K562 (cell line): ENCODE measurements at regions not wholly inside any gene's neighbourhood (a gene's known extent, or its start where the extent isn't known, plus 50 kb on each side); places are given as distances from the start of the nearest gene placed in this dataset.

ENCODE experiments used
- ATAC-seq: fragments of 200-7000 bp; cut with Tn5 transposase; 3 replicates; pipeline ENCODE4 v1.9.1; 2020; ENCODE audit warnings: moderate library complexity
- BruUV-seq: library from RNA; stranded (reverse); fragments of 400-500 nt; replicated peaks from 2 replicates; lab custom pipeline; 2021; lab: Mats Ljungman, UMichigan
- CTCF ChIA-PET: fragments of 300-600 bp; formaldehyde crosslinking; extraction: SDS; loops from one replicate; lab custom pipeline; 2021; ENCODE audit warnings: low intra/inter-chr PET ratio; lab: Yijun Ruan, JAX
- POLR2A ChIA-PET: fragments of 300-600, 350-650 bp; sonication (Branson Sonifier 250); formaldehyde crosslinking; extraction: SDS; loops from one replicate; lab custom pipeline; 2021; ENCODE audit warnings: antibody characterized with exemption, inconsistent platforms; lab: Yijun Ruan, JAX
- DNase-seq, 4 experiments: peaks; one replicate each; pipeline versions ENCODE4 v3.0.0 to v3.0.0-alpha.2; 2011 to 2018; ENCODE audit warnings: low spot score in 3 of 4, mixed read lengths in 3 of 4; ENCODE audit errors: extremely low read depth in 1 of 4
- FAIRE-seq: peaks from 2 replicates; lab custom pipeline; 2011; peaks lifted over from hg19 to GRCh38; lab: Jason Lieb, UNC
- H2AFZ ChIP-seq: 2 replicates; pipeline ENCODE4 v1.6.0; 2011; ENCODE audit warnings: low read depth, low read length, control low read depth, inconsistent platforms
- H3K27ac ChIP-seq: fragments of 200-600 bp; 3 replicates; pipeline ENCODE4 v1.8.0; 2011; ENCODE audit warnings: low read depth, mild to moderate bottlenecking, control low read depth, inconsistent platforms, low read length, moderate library complexity, mixed read lengths; ENCODE audit errors: extremely low read depth
- H3K27me3 ChIP-seq, 2 experiments: fragments of 300-600 bp in 1 of 2; 2 replicates in 1 of 2; 3 replicates in 1 of 2; pipeline versions ENCODE4 v1.6.0 to v1.8.0; 2011; ENCODE audit warnings: inconsistent platforms in 2 of 2, low read length in 2 of 2, mild to moderate bottlenecking in 1 of 2, mixed read lengths in 1 of 2, moderate library complexity in 1 of 2; ENCODE audit not compliant: control insufficient read depth in 2 of 2, insufficient read depth in 2 of 2
- H3K36me3 ChIP-seq: fragments of 300-600 bp; 3 replicates; pipeline ENCODE4 v1.8.0; 2011; ENCODE audit warnings: mild to moderate bottlenecking, low read length, inconsistent platforms; ENCODE audit not compliant: control insufficient read depth, insufficient read depth
- H3K4me1 ChIP-seq, 2 experiments: fragments of 200-600 bp in 1 of 2; replicated peaks in 1 of 2; 2 replicates in 1 of 2; 3 replicates in 1 of 2; pipeline versions ENCODE4 v1.5.1 to v1.8.0; 2011; ENCODE audit warnings: inconsistent platforms in 2 of 2, low read length in 2 of 2, mild to moderate bottlenecking in 1 of 2, mixed read lengths in 1 of 2, moderate library complexity in 1 of 2; ENCODE audit not compliant: control insufficient read depth in 2 of 2, insufficient read depth in 2 of 2
- H3K4me2 ChIP-seq: 2 replicates; pipeline ENCODE4 v1.6.1; 2011; ENCODE audit warnings: low read length, control low read depth, inconsistent platforms, mixed read lengths; ENCODE audit not compliant: insufficient read depth
- H3K4me3 ChIP-seq: fragments of 200-600 bp; sonication (generic), shearing (Covaris generic); 2 replicates; pipeline ENCODE4 v1.5.1; 2016; ENCODE audit warnings: control low read depth, inconsistent platforms
- H3K79me2 ChIP-seq: fragments of 200-600 bp; 3 replicates; pipeline ENCODE4 v1.8.0; 2011; ENCODE audit warnings: low read length, inconsistent platforms; ENCODE audit not compliant: control insufficient read depth, insufficient read depth
- H3K9ac ChIP-seq, 2 experiments: 2 replicates each; pipeline versions ENCODE4 v1.6.0 to v1.6.1; 2011; ENCODE audit warnings: low read depth in 2 of 2, low read length in 2 of 2, control low read depth in 1 of 2, inconsistent platforms in 1 of 2, mild to moderate bottlenecking in 1 of 2, mixed read lengths in 1 of 2; ENCODE audit not compliant: insufficient read depth in 1 of 2
- H3K9me1 ChIP-seq: one replicate; pipeline ENCODE4 v1.6.0; 2011; ENCODE audit warnings: inconsistent platforms, mild to moderate bottlenecking, low read length, moderate library complexity; ENCODE audit not compliant: control insufficient read depth, insufficient read depth
- H3K9me3 ChIP-seq: replicated peaks from 2 replicates; pipeline ENCODE4 v1.5.1; 2011; ENCODE audit warnings: low read depth, low read length, inconsistent platforms; ENCODE audit not compliant: control insufficient read depth, insufficient read depth
- H4K20me1 ChIP-seq: replicated peaks from 2 replicates; pipeline ENCODE4 v1.6.1; 2011; ENCODE audit warnings: low read length, inconsistent platforms, mixed read lengths; ENCODE audit not compliant: control insufficient read depth, insufficient read depth
- ATF1 ChIP-seq, 2 experiments: fragments of 450-650 bp in 1 of 2; IDR thresholded peaks; 2 replicates each; pipeline ENCODE4 v1.6.1; 2016; ENCODE audit warnings: missing compliant biosample characterization in 1 of 2, missing genetic modification characterization in 1 of 2
- CBFB ChIP-seq: sonication (generic); formaldehyde crosslinking; IDR thresholded peaks from 2 replicates; pipeline ENCODE4 v1.4.0; 2020; ENCODE audit warnings: mild to moderate bottlenecking, missing genetic modification reagents
- GABPB1 ChIP-seq: sonication (generic); formaldehyde crosslinking; IDR thresholded peaks from 2 replicates; pipeline ENCODE4 v1.8.0; 2022; ENCODE audit warnings: mild to moderate bottlenecking, missing genetic modification reagents
- JUNB ChIP-seq: fragments of 450-650 bp; formaldehyde crosslinking; conservative IDR thresholded peaks from 2 replicates; pipeline ENCODE4 v1.4.0; 2020; ENCODE audit warnings: mild to moderate bottlenecking
- NFRKB ChIP-seq: fragments of 450-650 bp; IDR thresholded peaks from 2 replicates; pipeline ENCODE4 v1.6.1; 2016; ENCODE audit warnings: low read depth
- TEAD4 ChIP-seq, 2 experiments: sonication (generic) in 1 of 2; formaldehyde crosslinking in 1 of 2; IDR thresholded peaks; 2 replicates each; pipeline versions ENCODE4 v1.6.1 to v1.8.0; 2012 to 2022; ENCODE audit warnings: borderline replicate concordance in 1 of 2, inconsistent platforms in 1 of 2, low read length in 1 of 2, mild to moderate bottlenecking in 1 of 2, missing genetic modification reagents in 1 of 2
- ZNF217 ChIP-seq: sonication (generic); formaldehyde crosslinking; IDR thresholded peaks from 2 replicates; pipeline ENCODE4 v1.8.0; 2022; ENCODE audit warnings: mild to moderate bottlenecking, missing genetic modification reagents
- ZNF583 ChIP-seq: fragments of 250-450 bp; sonication (Bioruptor Pico); IDR thresholded peaks from 2 replicates; pipeline ENCODE4 v1.4.0; 2020
- ZNF785 ChIP-seq: fragments of 250-450 bp; sonication (Bioruptor Pico); IDR thresholded peaks from 2 replicates; pipeline ENCODE4 v1.4.0; 2020; ENCODE audit warnings: mild to moderate bottlenecking
- in situ Hi-C: fragments of 300-500 bp; cut with MboI; formaldehyde crosslinking; loops from 4 replicates; pipeline ENCODE4 v1.15.0; 2018; ENCODE audit warnings: inconsistent platforms, mixed read lengths
- intact Hi-C: fragments of 100-400 bp; cut with micrococcal nuclease; formaldehyde crosslinking; loops from 2 replicates; pipeline ENCODE4 v1.14.2; 2022
- TF ChIP-seq, protein P1 (sequence below), 2 experiments: fragments of 250-450 bp in 1 of 2; fragments of 450-650 bp in 1 of 2; sonication (Bioruptor Pico) in 1 of 2; IDR thresholded peaks; 2 replicates each; pipeline versions ENCODE4 v1.6.1 to v1.8.0; 2016 to 2021; ENCODE audit warnings: mild to moderate bottlenecking in 2 of 2, moderate library complexity in 2 of 2, missing compliant biosample characterization in 1 of 2, missing genetic modification characterization in 1 of 2
- TF ChIP-seq, protein P2 (sequence below): fragments of 450-650 bp; IDR thresholded peaks from 2 replicates; pipeline ENCODE4 v1.6.1; 2017; ENCODE audit warnings: antibody characterized with exemption
- TF ChIP-seq, protein P3 (sequence below): sonication (generic); formaldehyde crosslinking; IDR thresholded peaks from 2 replicates; pipeline ENCODE4 v1.8.0; 2022; ENCODE audit warnings: missing genetic modification reagents, mild to moderate bottlenecking, borderline replicate concordance
- TF ChIP-seq, protein P4 (sequence below): sonication (generic); formaldehyde crosslinking; IDR thresholded peaks from 2 replicates; pipeline ENCODE4 v1.8.0; 2022; ENCODE audit warnings: mild to moderate bottlenecking, missing genetic modification reagents

DNA sequence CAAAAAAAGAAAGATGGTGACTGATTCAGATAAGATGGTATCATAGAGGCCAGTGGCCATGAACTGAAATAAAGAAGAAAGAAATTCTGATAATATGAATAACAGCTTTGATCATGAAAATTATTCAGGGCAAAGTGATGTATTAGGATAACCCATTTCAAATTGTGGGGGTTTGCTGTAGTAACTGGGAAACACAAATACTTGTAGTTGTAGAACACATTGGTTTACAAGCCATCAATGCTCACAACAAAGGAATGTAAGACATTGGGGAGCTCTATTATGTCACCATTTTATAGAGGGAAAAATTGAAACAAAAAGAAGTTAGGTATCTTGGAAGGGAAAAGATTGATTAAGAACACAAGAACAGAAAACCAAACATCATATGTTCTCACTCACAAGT is 140.4 kb upstream of the FRMD6 start:
- ChIA-PET POLR2A (no interaction called here), CTCF (no interaction called here)
- H3K9ac ChIP-seq = no peak overlapping the region
- no peak overlapping the region for H3K27ac ChIP-seq
- H3K4me1 ChIP-seq = no peaks in the 10 kb centered on the region
- FAIRE-seq (no peak), ATAC-seq (no peak), DNase-seq (no peak)
- H3K4me2 ChIP-seq = no peak overlapping the region
- H3K27me3 ChIP-seq = peaks cover 0 to 4% of the 10 kb centered on the region in 2 experiments; a peak in 1 of 5 replicates
- TF ChIP-seq TEAD4 (IDR thresholded peaks at IDR 0.05; ENCODE audit: low read length) (no peak), TEAD4 (CRISPR knock-in tag; IDR thresholded peaks at IDR 0.05; ENCODE audit: borderline replicate concordance) (no peak), ZNF785 (CRISPR knock-in tag) (no peak), JUNB (CRISPR knock-in tag) (no peak), ZNF217 (CRISPR knock-in tag) (no peak), ZNF583 (CRISPR knock-in tag) (no peak), CBFB (CRISPR knock-in tag) (no peak), NFRKB (no peak), ATF1 (CRISPR knock-in tag; IDR thresholded peaks at IDR 0.05) (no peak), ATF1 (tag; IDR thresholded peaks at IDR 0.05) (no peak), GABPB1 (CRISPR knock-in tag) (no peak)
- TF ChIP-seq, protein P1, sequence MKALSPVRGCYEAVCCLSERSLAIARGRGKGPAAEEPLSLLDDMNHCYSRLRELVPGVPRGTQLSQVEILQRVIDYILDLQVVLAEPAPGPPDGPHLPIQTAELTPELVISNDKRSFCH (CRISPR knock-in tag; IDR thresholded peaks at IDR 0.05) = no peak
- TF ChIP-seq, protein P1 (tag; IDR thresholded peaks at IDR 0.05) = no peak
- TF ChIP-seq, protein P2, sequence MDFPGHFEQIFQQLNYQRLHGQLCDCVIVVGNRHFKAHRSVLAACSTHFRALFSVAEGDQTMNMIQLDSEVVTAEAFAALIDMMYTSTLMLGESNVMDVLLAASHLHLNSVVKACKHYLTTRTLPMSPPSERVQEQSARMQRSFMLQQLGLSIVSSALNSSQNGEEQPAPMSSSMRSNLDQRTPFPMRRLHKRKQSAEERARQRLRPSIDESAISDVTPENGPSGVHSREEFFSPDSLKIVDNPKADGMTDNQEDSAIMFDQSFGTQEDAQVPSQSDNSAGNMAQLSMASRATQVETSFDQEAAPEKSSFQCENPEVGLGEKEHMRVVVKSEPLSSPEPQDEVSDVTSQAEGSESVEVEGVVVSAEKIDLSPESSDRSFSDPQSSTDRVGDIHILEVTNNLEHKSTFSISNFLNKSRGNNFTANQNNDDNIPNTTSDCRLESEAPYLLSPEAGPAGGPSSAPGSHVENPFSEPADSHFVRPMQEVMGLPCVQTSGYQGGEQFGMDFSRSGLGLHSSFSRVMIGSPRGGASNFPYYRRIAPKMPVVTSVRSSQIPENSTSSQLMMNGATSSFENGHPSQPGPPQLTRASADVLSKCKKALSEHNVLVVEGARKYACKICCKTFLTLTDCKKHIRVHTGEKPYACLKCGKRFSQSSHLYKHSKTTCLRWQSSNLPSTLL = no peak
- TF ChIP-seq, protein P3, sequence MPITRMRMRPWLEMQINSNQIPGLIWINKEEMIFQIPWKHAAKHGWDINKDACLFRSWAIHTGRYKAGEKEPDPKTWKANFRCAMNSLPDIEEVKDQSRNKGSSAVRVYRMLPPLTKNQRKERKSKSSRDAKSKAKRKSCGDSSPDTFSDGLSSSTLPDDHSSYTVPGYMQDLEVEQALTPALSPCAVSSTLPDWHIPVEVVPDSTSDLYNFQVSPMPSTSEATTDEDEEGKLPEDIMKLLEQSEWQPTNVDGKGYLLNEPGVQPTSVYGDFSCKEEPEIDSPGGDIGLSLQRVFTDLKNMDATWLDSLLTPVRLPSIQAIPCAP (CRISPR knock-in tag) = no peak
- TF ChIP-seq, protein P4, sequence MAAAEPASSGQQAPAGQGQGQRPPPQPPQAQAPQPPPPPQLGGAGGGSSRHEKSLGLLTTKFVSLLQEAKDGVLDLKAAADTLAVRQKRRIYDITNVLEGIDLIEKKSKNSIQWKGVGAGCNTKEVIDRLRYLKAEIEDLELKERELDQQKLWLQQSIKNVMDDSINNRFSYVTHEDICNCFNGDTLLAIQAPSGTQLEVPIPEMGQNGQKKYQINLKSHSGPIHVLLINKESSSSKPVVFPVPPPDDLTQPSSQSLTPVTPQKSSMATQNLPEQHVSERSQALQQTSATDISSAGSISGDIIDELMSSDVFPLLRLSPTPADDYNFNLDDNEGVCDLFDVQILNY (CRISPR knock-in tag) = no peak
- no peaks in the 10 kb centered on the region for H3K9me1 ChIP-seq
- no peaks in the 10 kb centered on the region for H3K79me2 ChIP-seq
- intact Hi-C loops = no loop called here
- no peaks in the 10 kb centered on the region for H3K36me3 ChIP-seq
- no TSS peak for BruUV-seq
- in situ Hi-C loops = no loop called here
- no peak overlapping the region for H3K4me3 ChIP-seq
- no peaks in the 10 kb centered on the region for H4K20me1 ChIP-seq
- H2AFZ ChIP-seq = no peak overlapping the region
- no peaks in the 10 kb centered on the region for H3K9me3 ChIP-seq
